Raji (cell line): ENCODE measurements at regions not wholly inside any gene's neighbourhood (a gene's known extent, or its start where the extent isn't known, plus 50 kb on each side); places are given as distances from the start of the nearest gene placed in this dataset.

ENCODE experiments used
- POLR2A ChIP-seq: IDR thresholded peaks from 2 replicates; pipeline ENCODE4 v1.6.1; 2011; ENCODE audit warnings: low read depth, low read length, control low read depth; ENCODE audit not compliant: insufficient read depth

GRCh38 chr2:196538189-196538588 is 101.3 kb upstream of the CCDC150 start:
- no peak for TF ChIP-seq POLR2A

- TF ChIP-seq POLR2A: no peak
Observed at GRCh38 chr2:196538646-196539045, 100.9 kb upstream of the CCDC150 start.

- TF ChIP-seq POLR2A: no peak
Observed at GRCh38 chr2:196544906-196545433, 94.5 kb upstream of the CCDC150 start.

GRCh38 chr2:196546151-196546919 is 93.2 kb upstream of the CCDC150 start:
- no peak for TF ChIP-seq POLR2A

GRCh38 chr2:196549052-196549451 is 90.5 kb upstream of the CCDC150 start:
- TF ChIP-seq POLR2A: no peak

GRCh38 chr2:196551014-196551413 is 88.5 kb upstream of the CCDC150 start:
- TF ChIP-seq POLR2A: no peak

- TF ChIP-seq POLR2A: no peak
Observed at GRCh38 chr2:196555161-196555560, 84.4 kb upstream of the CCDC150 start.

GRCh38 chr2:196555726-196556125 is 83.8 kb upstream of the CCDC150 start:
- no peak for TF ChIP-seq POLR2A

- no peak for TF ChIP-seq POLR2A
Observed at GRCh38 chr2:196558497-196558896, 81.0 kb upstream of the CCDC150 start.

GRCh38 chr2:196563876-196564275 is 75.6 kb upstream of the CCDC150 start:
- TF ChIP-seq POLR2A: no peak

GRCh38 chr2:196565106-196565765 is 74.3 kb upstream of the CCDC150 start:
- TF ChIP-seq POLR2A: no peak

GRCh38 chr2:196565982-196566381 is 73.5 kb upstream of the CCDC150 start:
- TF ChIP-seq POLR2A: no peak

- TF ChIP-seq POLR2A: no peak
Observed at GRCh38 chr2:196566961-196567666, 72.4 kb upstream of the CCDC150 start.

- TF ChIP-seq POLR2A: no peak
Observed at GRCh38 chr2:196568506-196568905, 71.0 kb upstream of the CCDC150 start.

GRCh38 chr2:196584903-196585302 is 54.6 kb upstream of the CCDC150 start:
- TF ChIP-seq POLR2A: no peak
